ENCODE measurements at regions not wholly inside any gene's neighbourhood (a gene's known extent, or its start where the extent isn't known, plus 50 kb on each side); places are given as distances from the start of the nearest gene placed in this dataset.

GRCh38 chr2:5263291-5263690 lies 428.9 kb upstream of the SOX11 start (continued):
- no peak for TF ChIP-seq RAD21 (conservative IDR thresholded peaks at IDR 0.05 in 1 of 2, IDR thresholded peaks at IDR 0.05 in 1 of 2)

GRCh38 chr2:5264361-5264760 lies 427.8 kb upstream of the SOX11 start:
- CTCF ChIA-PET: no interaction called here
- FAIRE-seq: no peak
- H3K27ac ChIP-seq: no peak overlapping the region

GRCh38 chr2:5285061-5285460 lies 407.1 kb upstream of the SOX11 start:
- Histone ChIP-seq H3K9me3 (peaks cover 11% of the 10 kb centered on the region; the same call in 2 of the 3 replicates), H3K4me1 (no peaks in the 10 kb centered on the region), H3K27ac (no peak overlapping the region), H3K4me2 (no peak overlapping the region), H3K4me3 (no peak overlapping the region)
- ATAC-seq (no peak), FAIRE-seq (no peak), DNase-seq (ENCODE audit: low read depth in 1 of 2, low spot score in 1 of 2) (no peak)
- no peak for TF ChIP-seq JUNB (IDR thresholded peaks at IDR 0.05)
- no peak for TF ChIP-seq TFCP2L1 (CRISPR knock-in tag; IDR thresholded peaks at IDR 0.05)
- TF ChIP-seq HEYL (CRISPR knock-in tag; IDR thresholded peaks at IDR 0.05): no peak
- TF ChIP-seq HMGXB4 (CRISPR knock-in tag; IDR thresholded peaks at IDR 0.05; ENCODE audit: borderline replicate concordance): no peak
- TF ChIP-seq HOXB5 (CRISPR knock-in tag; IDR thresholded peaks at IDR 0.05): no peak
- TF ChIP-seq ZC3H11A (IDR thresholded peaks at IDR 0.05): no peak
- no peak for TF ChIP-seq HES2 (IDR thresholded peaks at IDR 0.05)
- no peak for TF ChIP-seq CHD4 (IDR thresholded peaks at IDR 0.05; ENCODE audit: borderline replicate concordance)
- WGBS (ENCODE audit: missing lambda C conversion rate): 10% methylated on average over 1 of the region's 1 CpG
- CTCF ChIA-PET: no interaction called here
- POLR2A ChIA-PET: no interaction called here

More at GRCh38 chr2:5264361-5264760, 427.8 kb upstream of the SOX11 start:
- TF ChIP-seq PBX3 (IDR thresholded peaks at IDR 0.05) (no peak), RCOR1 (IDR thresholded peaks at IDR 0.05; ENCODE audit: low read depth, low read length) (no peak), NR3C1 (IDR thresholded peaks at IDR 0.05) (no peak), POLR2A (IDR thresholded peaks at IDR 0.05; ENCODE audit: low read length) (no peak), FOXS1 (CRISPR knock-in tag; IDR thresholded peaks at IDR 0.05) (no peak)
- Histone ChIP-seq H3K4me2 (no peak overlapping the region), H3K4me3 (no peak overlapping the region), H3K9me3 (peaks cover 4% of the 10 kb centered on the region; the same call in 1 of the 3 replicates), H3K4me1 (no peaks in the 10 kb centered on the region)
- whole genome bisulfite sequencing (ENCODE audit: missing lambda C conversion rate): 4% methylated on average over 3 of the region's 3 CpGs
- DNase-seq (ENCODE audit: low read depth in 1 of 2, low spot score in 1 of 2) (no peak), ATAC-seq (no peak)
- POLR2A ChIA-PET: no interaction called here

GRCh38 chr2:5285872-5286769 lies 406.1 kb upstream of the SOX11 start:
- DNase-seq (ENCODE audit: low read depth in 1 of 2, low spot score in 1 of 2) (no peak), ATAC-seq (no peak), FAIRE-seq (no peak)
- TF ChIP-seq MAFK (IDR thresholded peaks at IDR 0.05; ENCODE audit: partially characterized antibody) (peak; percentile 21), EHMT2 (IDR thresholded peaks at IDR 0.05; ENCODE audit: low read depth) (no peak)
- H3K4me1 ChIP-seq: no peaks in the 10 kb centered on the region
- POLR2A ChIA-PET: no interaction called here
- H3K9me3 ChIP-seq: peaks cover 9% of the 10 kb centered on the region; the same call in 2 of the 3 replicates
- no peak overlapping the region for H3K4me2 ChIP-seq
- WGBS (ENCODE audit: missing lambda C conversion rate): 20% methylated on average over 8 of the region's 8 CpGs
- H3K27ac ChIP-seq: no peak overlapping the region
- no peak overlapping the region for H3K4me3 ChIP-seq
- CTCF ChIA-PET: no interaction called here
